ENCODE measurements at regions not wholly inside any gene's neighbourhood (a gene's known extent, or its start where the extent isn't known, plus 50 kb on each side); places are given as distances from the start of the nearest gene placed in this dataset.
"Not testable (repeated sequence)": the region's sequence is repeated elsewhere in the genome, so short reads cannot be mapped to it uniquely, and the experiment has no call there.

DNA sequence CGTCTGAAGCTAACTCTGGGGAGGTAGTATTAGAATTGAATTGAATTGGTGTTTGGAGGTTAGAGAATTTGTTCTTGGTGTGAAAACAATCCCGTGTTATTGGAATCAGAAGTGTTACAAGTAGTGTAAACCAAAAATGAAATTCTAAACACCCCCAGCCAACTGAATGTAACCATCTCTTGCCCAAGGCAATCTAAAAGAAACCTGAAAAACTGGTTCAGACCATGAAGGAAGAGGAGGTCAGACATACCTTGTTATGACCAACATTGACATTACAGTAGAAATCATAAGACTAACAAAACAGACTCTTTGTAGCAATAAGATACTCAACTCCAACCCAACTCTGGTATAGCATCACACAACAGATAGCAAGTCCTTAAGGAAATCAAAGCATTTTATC is 159.0 kb downstream of the TUSC1 start:
- H3K9me3 Mint-ChIP-seq, result peaks cover 13% of the 10 kb centered on the region
- no peaks in the 10 kb centered on the region for H3K4me1 Mint-ChIP-seq
- no peak overlapping the region for H3K4me3 Mint-ChIP-seq
- ATAC-seq (replicated peaks), result no peak
- no peaks in the 10 kb centered on the region for H3K27me3 Mint-ChIP-seq
- no peak overlapping the region for H3K27ac Mint-ChIP-seq
- no peaks in the 10 kb centered on the region for H3K36me3 Mint-ChIP-seq (ENCODE audit: low read depth)

DNA sequence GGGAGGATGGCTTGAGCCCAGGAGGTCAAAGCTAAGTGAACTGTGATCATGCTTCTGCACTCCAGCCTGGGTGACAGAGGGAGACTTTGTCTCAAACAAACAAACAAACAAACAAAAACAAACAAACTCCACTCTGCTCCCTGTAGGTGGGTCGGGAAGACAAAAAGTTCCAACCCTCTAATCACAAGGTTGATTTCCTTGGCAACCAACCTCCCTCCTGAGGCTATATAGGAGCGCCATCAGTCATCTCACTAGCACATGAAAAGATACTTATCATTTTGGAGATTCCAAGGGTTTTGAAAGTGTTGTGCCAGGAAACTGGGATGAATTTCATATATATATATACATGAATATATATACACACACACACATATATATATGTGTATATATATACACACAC is 160.5 kb downstream of the TUSC1 start:
- Mint-ChIP-seq H3K27me3 (no peaks in the 10 kb centered on the region), H3K36me3 (ENCODE audit: low read depth) (no peaks in the 10 kb centered on the region), H3K27ac (no peak overlapping the region), H3K4me1 (no peaks in the 10 kb centered on the region), H3K9me3 (peaks cover 23% of the 10 kb centered on the region), H3K4me3 (no peak overlapping the region)
- ATAC-seq (replicated peaks), result no peak

DNA sequence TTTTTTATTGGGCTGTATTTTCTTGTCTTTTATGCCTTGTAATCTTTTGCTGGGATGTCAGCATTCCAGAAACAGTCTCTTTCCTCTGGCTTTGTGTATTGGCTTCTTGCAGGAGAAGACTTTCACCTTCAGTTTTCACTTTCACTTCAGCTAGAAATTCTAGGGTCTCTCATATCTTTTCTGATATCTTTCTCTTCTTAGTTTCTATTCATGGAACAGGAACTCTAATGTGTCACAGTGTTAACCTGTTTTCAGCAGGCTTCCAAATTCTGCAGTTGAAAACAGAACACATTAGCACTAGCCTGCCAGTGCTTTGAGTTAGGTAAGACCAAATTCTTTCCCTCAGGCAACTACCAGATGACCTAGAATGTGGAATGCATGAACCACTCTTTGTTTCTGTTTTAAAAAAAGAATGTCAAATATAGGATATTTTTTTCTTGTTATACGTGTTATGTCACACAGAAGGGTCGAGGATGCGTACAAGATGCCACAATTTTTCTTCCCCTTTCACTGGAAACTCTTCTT is 164.7 kb downstream of the TUSC1 start:
- no peaks in the 10 kb centered on the region for H3K36me3 Mint-ChIP-seq (ENCODE audit: low read depth)
- no peak overlapping the region for H3K4me3 Mint-ChIP-seq
- no peaks in the 10 kb centered on the region for H3K27me3 Mint-ChIP-seq
- ATAC-seq (replicated peaks), result no peak
- H3K27ac Mint-ChIP-seq, result no peak overlapping the region
- H3K4me1 Mint-ChIP-seq, result no peaks in the 10 kb centered on the region
- H3K9me3 Mint-ChIP-seq, result peaks cover 16% of the 10 kb centered on the region

DNA sequence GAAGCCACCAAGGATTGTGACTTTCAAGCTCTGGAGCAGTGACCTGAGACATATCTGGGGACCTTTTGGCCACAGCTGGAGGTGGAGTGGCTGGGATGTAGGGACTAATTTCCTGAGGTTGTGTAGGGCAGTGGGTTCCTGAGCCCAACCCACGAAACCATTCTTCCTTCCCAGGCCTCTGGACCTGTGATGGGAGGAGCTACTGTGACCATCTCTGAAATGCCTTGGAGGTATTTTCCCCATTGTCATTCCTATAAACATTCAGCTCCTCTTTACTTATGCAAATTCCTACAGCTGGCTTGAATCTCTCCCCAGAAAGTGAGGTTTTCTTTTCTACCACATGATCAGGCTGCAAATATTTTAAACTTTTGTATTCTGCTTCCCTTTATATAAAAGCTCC is 172.6 kb downstream of the TUSC1 start:
- Mint-ChIP-seq H3K27me3 (no peaks in the 10 kb centered on the region), H3K9me3 (peaks cover 19% of the 10 kb centered on the region), H3K4me1 (no peaks in the 10 kb centered on the region), H3K27ac (no peak overlapping the region), H3K36me3 (ENCODE audit: low read depth) (no peaks in the 10 kb centered on the region), H3K4me3 (no peak overlapping the region)
- ATAC-seq (replicated peaks), result no peak

DNA sequence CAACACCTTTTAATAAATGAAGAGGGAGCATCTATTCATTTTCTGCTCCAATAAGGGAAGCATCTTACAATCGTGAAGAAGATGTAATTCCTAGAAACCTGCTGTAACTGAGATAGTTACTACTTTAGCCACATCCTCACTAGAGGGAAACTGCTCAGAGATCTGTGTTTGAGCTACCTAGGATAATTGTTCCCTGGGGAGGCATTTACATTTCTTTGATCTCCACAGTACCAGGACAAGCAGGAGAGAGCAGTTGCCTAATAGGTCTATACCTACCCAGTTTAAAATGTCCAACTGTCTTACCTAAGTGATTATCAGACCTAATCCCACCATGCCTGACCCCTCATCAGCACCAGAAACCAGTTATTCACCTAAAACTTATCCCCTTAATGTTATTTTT is 196.9 kb downstream of the TUSC1 start:
- no peaks in the 10 kb centered on the region for H3K36me3 Mint-ChIP-seq (ENCODE audit: low read depth)
- H3K27ac Mint-ChIP-seq, result no peak overlapping the region
- no peak for ATAC-seq (replicated peaks)
- H3K27me3 Mint-ChIP-seq, result no peaks in the 10 kb centered on the region
- H3K4me1 Mint-ChIP-seq, result no peaks in the 10 kb centered on the region
- peaks cover 22% of the 10 kb centered on the region for H3K9me3 Mint-ChIP-seq
- no peak overlapping the region for H3K4me3 Mint-ChIP-seq

DNA sequence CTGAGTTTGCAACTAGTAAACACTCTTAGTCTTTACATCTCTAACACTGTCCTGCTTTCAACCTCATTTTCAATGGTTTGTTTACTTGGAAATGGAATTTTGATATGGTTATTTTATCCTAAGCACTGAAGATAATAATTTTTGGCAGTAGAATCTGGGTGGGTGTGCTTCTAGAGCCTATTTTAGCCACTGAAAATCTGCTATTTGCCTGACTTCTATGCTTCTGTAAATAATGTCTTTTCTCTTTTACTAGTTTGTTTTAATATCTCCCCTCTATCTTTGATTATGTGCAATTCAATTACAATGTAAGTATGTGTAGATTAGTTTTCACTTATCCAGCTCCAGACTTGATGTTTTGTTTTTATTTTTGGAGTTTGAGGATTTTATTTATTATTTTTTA is 197.5 kb downstream of the TUSC1 start:
- ATAC-seq (replicated peaks), result no peak
- Mint-ChIP-seq H3K27me3 (no peaks in the 10 kb centered on the region), H3K4me3 (no peak overlapping the region), H3K9me3 (peaks cover 23% of the 10 kb centered on the region), H3K36me3 (ENCODE audit: low read depth) (no peaks in the 10 kb centered on the region), H3K27ac (no peak overlapping the region), H3K4me1 (no peaks in the 10 kb centered on the region)

DNA sequence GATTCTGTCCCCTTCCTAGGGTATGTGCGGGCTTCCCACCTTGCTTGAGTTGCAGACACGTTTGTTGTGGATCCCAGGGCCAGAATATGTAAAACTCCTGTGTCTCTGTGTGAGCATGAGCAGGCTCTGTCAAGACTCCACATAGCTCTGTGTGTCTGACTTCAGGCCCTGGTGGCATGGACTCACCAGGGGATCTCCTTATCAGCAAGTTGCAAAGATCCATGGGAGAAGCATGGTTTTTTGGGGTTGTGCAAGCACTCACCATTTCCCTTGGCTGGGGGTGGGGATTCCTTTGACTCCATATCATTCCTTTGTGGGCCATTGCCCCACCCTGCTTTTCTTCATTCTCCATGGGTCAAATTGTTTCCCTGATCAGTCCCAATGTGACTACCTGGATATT is 205.6 kb downstream of the TUSC1 start:
- ATAC-seq (replicated peaks), result no peak
- Mint-ChIP-seq H3K4me3 (no peak overlapping the region), H3K9me3 (peaks cover 49% of the 10 kb centered on the region), H3K4me1 (no peaks in the 10 kb centered on the region), H3K27me3 (no peaks in the 10 kb centered on the region), H3K36me3 (ENCODE audit: low read depth) (no peaks in the 10 kb centered on the region), H3K27ac (no peak overlapping the region)

DNA sequence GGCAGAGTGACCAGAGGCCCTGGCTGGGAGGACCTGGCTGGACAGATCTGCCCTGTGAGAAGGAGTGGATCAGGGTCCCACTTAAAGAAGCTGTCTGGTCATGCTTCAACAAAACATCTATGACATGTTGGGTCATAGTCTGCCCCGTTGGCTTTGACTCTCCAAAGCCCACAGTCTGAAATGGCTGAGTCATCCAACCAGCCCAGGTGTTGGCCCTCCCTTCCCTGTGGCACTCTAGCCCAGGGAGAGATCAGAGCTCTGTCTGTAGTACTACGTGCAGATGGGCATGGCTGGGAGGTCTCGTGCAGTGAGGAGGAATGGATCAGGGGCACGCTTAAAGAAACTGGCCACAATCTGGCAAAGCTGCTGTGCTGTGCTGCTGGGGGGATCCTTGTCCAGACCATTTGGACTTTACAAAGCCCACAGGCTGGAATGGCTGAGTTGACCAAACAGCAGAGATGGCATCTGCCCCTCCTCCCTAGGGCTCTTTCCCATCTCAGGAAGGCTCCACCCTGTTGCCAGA is 206.1 kb downstream of the TUSC1 start:
- Mint-ChIP-seq H3K4me1 (no peaks in the 10 kb centered on the region), H3K27me3 (no peaks in the 10 kb centered on the region), H3K36me3 (ENCODE audit: low read depth) (no peaks in the 10 kb centered on the region), H3K4me3 (no peak overlapping the region), H3K27ac (no peak overlapping the region), H3K9me3 (peaks cover 46% of the 10 kb centered on the region)
- no peak for ATAC-seq (replicated peaks)

DNA sequence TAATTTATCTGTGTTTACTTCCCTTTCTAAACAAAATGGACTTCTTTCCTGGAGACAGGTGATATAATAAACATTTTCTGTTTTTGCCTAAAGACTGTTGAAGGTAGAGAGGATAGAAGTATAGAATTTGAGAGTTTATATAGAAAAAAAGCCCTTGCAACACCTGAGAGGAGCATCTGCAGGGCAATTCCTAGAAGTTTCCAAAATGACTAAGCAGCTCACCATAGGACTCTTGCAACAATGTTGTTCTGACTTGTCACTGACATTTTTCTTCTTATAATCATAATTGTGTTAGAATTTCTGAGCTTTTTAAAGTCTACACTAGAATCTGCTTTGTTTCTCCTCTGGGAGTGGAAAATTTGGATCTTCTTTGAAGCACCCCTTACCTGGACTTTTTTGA is 216.8 kb downstream of the TUSC1 start:
- H3K4me1 Mint-ChIP-seq, result no peaks in the 10 kb centered on the region
- H3K27me3 Mint-ChIP-seq, result no peaks in the 10 kb centered on the region
- no peaks in the 10 kb centered on the region for H3K36me3 Mint-ChIP-seq (ENCODE audit: low read depth)
- no peak overlapping the region for H3K27ac Mint-ChIP-seq
- peaks cover 22% of the 10 kb centered on the region for H3K9me3 Mint-ChIP-seq
- no peak overlapping the region for H3K4me3 Mint-ChIP-seq
- no peak for ATAC-seq (replicated peaks)

DNA sequence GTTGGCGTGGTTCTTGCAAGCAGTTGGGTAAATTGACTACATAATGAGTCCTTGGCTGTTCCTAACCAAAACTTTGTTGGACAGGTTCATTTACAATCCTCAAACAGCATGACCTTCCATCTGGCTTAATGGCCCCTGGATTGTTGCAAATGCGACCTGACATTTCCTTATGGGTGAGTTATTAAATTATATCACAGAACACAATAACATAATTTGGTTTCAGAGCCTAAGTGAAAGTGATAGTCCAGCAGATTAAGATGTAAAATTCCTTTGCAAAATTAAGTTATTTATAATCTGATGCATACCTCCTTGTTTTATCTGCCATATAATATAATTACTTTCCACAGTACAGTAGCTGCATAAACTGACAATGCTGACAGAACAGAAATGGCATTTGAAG is 224.4 kb downstream of the TUSC1 start:
- H3K36me3 Mint-ChIP-seq (ENCODE audit: low read depth), result no peaks in the 10 kb centered on the region
- H3K4me1 Mint-ChIP-seq, result no peaks in the 10 kb centered on the region
- peaks cover 30% of the 10 kb centered on the region for H3K9me3 Mint-ChIP-seq
- H3K27ac Mint-ChIP-seq, result no peak overlapping the region
- no peaks in the 10 kb centered on the region for H3K27me3 Mint-ChIP-seq
- ATAC-seq (replicated peaks), result no peak
- H3K4me3 Mint-ChIP-seq, result no peak overlapping the region

DNA sequence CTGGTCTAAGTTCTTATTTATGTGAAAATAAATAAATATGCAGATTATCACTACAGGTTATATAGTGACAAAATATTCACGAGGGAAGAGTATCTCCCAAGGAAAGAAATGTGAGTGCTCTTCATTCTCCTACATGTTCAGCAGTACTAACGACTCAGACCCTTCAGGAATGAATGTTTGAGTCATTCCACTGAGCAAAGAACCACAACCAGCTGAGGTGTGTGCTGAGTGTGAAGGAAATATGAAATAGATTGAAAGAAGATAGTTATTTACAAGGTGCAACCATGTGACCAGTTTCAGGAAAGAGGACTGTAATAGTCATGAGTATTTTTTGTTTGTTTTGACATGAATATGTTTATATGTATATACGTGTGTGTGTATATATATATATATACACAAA is 228.7 kb downstream of the TUSC1 start:
- Mint-ChIP-seq H3K4me3 (no peak overlapping the region), H3K27me3 (no peaks in the 10 kb centered on the region), H3K9me3 (peaks cover 7% of the 10 kb centered on the region), H3K27ac (no peak overlapping the region), H3K4me1 (no peaks in the 10 kb centered on the region), H3K36me3 (ENCODE audit: low read depth) (no peaks in the 10 kb centered on the region)
- ATAC-seq (replicated peaks), result no peak

DNA sequence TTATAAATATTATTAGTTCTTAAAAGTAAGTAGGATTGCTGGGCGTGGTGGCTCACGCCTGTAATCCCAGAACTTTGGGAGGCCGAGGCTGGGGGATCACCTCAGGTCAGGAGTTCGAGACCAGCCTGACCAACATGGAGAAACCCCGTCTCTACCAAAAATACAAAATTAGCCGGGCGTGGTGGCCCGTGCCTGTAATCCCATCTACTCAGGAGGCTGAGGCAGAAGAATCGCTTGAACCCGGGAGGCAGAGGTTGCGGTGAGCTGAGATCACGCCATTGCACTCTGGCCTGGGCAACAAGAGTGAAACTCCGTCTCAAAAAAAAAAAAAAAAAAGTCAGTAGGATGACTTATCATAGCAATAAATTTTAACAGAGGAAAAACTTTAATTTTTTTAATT is 232.5 kb downstream of the TUSC1 start:
- H3K27me3 Mint-ChIP-seq; ATAC-seq (replicated peaks); H3K4me3 Mint-ChIP-seq; H3K27ac Mint-ChIP-seq; H3K4me1 Mint-ChIP-seq; H3K36me3 Mint-ChIP-seq (ENCODE audit: low read depth): not testable (repeated sequence)
- peaks cover 14% of the 10 kb centered on the region for H3K9me3 Mint-ChIP-seq

DNA sequence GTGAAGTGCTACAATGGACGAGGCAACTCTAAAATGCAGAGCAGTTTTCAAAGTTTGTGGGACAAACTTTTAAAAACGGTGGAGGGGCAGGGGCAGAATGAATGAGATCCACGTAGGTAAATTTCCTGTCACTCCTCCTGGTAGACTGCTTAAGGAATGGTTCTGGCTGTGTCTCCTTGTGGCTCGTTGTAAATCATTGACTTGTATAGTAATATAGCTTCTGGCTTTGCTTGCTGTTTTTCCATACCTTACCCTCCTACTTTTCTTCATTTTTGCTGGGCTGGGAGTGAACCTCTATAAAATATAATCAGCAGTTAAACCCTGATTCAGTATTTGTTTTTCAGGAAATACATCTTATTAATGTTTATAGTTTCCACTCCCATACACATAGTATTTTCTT is 235.7 kb downstream of the TUSC1 start:
- no peaks in the 10 kb centered on the region for H3K27me3 Mint-ChIP-seq
- H3K27ac Mint-ChIP-seq, result no peak overlapping the region
- no peak for ATAC-seq (replicated peaks)
- peaks cover 12% of the 10 kb centered on the region for H3K9me3 Mint-ChIP-seq
- H3K4me1 Mint-ChIP-seq, result no peaks in the 10 kb centered on the region
- no peak overlapping the region for H3K4me3 Mint-ChIP-seq
- H3K36me3 Mint-ChIP-seq (ENCODE audit: low read depth), result no peaks in the 10 kb centered on the region

DNA sequence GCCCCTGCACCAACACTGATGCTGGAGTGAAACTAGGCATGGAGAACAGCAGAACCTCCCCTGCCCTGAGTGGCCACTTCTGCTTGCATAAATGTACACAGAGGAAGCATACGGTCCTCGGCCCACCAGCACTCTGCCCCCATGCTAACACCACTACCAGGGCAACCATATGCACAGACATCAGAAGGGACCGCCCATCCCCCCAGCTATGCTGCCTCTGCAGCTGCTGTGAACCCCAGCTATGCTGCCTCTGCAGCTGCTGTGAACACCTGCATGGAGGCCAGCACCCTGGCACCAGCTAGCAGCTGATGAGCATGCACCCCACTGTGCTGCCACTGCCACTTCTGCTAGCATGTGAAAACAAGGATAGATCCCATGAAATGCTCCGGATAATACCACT is 250.3 kb downstream of the TUSC1 start:
- Mint-ChIP-seq H3K4me1 (no peaks in the 10 kb centered on the region), H3K4me3 (no peak overlapping the region), H3K36me3 (ENCODE audit: low read depth) (no peaks in the 10 kb centered on the region), H3K27me3 (no peaks in the 10 kb centered on the region), H3K9me3 (peaks cover 32% of the 10 kb centered on the region), H3K27ac (no peak overlapping the region)
- no peak for ATAC-seq (replicated peaks)

DNA sequence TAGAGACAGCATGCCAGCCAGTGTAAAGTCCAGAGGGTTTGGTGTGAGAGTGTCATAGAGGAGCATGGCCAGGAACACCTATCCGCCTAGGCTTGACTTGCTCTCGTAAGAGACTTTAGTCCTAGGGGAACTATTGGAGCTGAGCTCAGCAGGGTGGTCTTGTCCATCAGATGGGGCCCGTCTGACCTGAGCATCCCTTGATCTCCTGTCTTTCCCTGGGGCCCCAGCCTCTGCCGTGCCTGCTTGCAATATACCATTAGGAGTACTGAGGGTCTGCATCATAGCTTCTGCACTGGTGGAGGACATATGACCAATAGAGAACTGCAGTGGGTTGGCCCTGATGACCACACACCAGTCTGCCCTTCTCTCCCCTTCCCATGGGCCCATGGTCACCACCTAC is 251.0 kb downstream of the TUSC1 start:
- ATAC-seq (replicated peaks), result no peak
- H3K4me3 Mint-ChIP-seq, result no peak overlapping the region
- H3K9me3 Mint-ChIP-seq, result peaks cover 32% of the 10 kb centered on the region
- no peaks in the 10 kb centered on the region for H3K27me3 Mint-ChIP-seq
- no peaks in the 10 kb centered on the region for H3K36me3 Mint-ChIP-seq (ENCODE audit: low read depth)
- H3K27ac Mint-ChIP-seq, result no peak overlapping the region
- H3K4me1 Mint-ChIP-seq, result no peaks in the 10 kb centered on the region

DNA sequence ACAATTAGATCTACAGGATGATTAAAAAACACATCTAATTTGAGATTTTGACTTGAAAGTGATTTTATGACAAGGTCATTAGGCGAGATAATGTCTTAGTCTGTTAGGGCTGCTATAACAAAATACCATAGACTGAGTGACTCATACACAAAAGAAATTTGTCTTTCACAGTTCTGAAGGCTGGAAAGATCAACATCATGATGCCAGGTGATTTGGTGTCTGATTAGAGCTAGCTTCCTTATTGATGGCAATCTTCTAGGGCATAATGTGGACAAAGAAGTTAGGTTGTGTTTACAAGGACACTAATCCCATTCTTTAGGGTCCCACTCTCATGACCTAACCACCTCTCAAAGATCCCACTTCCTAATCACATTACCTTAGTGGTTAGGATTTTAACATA is 256.7 kb downstream of the TUSC1 start:
- H3K9me3 Mint-ChIP-seq, result peaks cover 31% of the 10 kb centered on the region
- no peak overlapping the region for H3K4me3 Mint-ChIP-seq
- H3K36me3 Mint-ChIP-seq (ENCODE audit: low read depth), result no peaks in the 10 kb centered on the region
- no peaks in the 10 kb centered on the region for H3K27me3 Mint-ChIP-seq
- no peak overlapping the region for H3K27ac Mint-ChIP-seq
- ATAC-seq (replicated peaks), result no peak
- H3K4me1 Mint-ChIP-seq, result no peaks in the 10 kb centered on the region

Data from activated T-helper 17 cell treated with anti-CD3 and anti-CD28 coated beads, Interleukin-2, amount 50 U/mL, for 72 hours (primary cell).